KOPT-K1 (cell line): ENCODE measurements at regions not wholly inside any gene's neighbourhood (a gene's known extent, or its start where the extent isn't known, plus 50 kb on each side); places are given as distances from the start of the nearest gene placed in this dataset.
A peak's percentile ranks its signal among the peaks of the same experiment; 100 is the strongest.

Source experiments
- H3K27ac ChIP-seq: fragments of 200-600 bp; sonication (generic); 2 replicates; pipeline ENCODE4 v1.5.1; 2016; ENCODE audit warnings: antibody characterized with exemption, mild to moderate bottlenecking, low read depth, low read length; ENCODE audit not compliant: poor library complexity, severe bottlenecking
- H3K36me3 ChIP-seq: fragments of 200-600 bp; sonication (generic); 2 replicates; pipeline ENCODE4 v1.5.1; 2017; ENCODE audit warnings: antibody characterized with exemption, mild to moderate bottlenecking, low read length, moderate library complexity; ENCODE audit not compliant: insufficient read depth
- H3K9me3 ChIP-seq: fragments of 200-600 bp; sonication (generic); 2 replicates; pipeline ENCODE4 v1.5.1; 2017; ENCODE audit warnings: antibody characterized with exemption, low read length, mild to moderate bottlenecking; ENCODE audit not compliant: insufficient read depth, poor library complexity, severe bottlenecking

GRCh38 chr7:130989101-130989795, 255.2 kb upstream of the KLF14 start:
- Histone ChIP-seq H3K27ac (no peak overlapping the region), H3K9me3 (no peaks in the 10 kb centered on the region), H3K36me3 (no peaks in the 10 kb centered on the region)

- no peaks in the 10 kb centered on the region for H3K36me3 ChIP-seq
- H3K27ac ChIP-seq: no peak overlapping the region
- H3K9me3 ChIP-seq: no peaks in the 10 kb centered on the region
Observed at GRCh38 chr7:130990178-130990832, 256.3 kb upstream of the KLF14 start.

- no peaks in the 10 kb centered on the region for H3K9me3 ChIP-seq
- no peaks in the 10 kb centered on the region for H3K36me3 ChIP-seq
- H3K27ac ChIP-seq: no peak overlapping the region
Observed at GRCh38 chr7:130993671-130994365, 259.8 kb upstream of the KLF14 start.

- no peaks in the 10 kb centered on the region for H3K9me3 ChIP-seq
- H3K36me3 ChIP-seq: no peaks in the 10 kb centered on the region
- no peak overlapping the region for H3K27ac ChIP-seq
Observed at GRCh38 chr7:130994378-130995115, 260.5 kb upstream of the KLF14 start.

GRCh38 chr7:130995252-130996081, 261.5 kb upstream of the KLF14 start:
- Histone ChIP-seq H3K9me3 (no peaks in the 10 kb centered on the region), H3K27ac (no peak overlapping the region), H3K36me3 (no peaks in the 10 kb centered on the region)

- H3K27ac ChIP-seq: peak overlapping the region; percentile 51
- no peaks in the 10 kb centered on the region for H3K36me3 ChIP-seq
- H3K9me3 ChIP-seq: no peaks in the 10 kb centered on the region
Observed at GRCh38 chr7:130996205-130996832, 262.3 kb upstream of the KLF14 start.

GRCh38 chr7:130996833-130997231, 262.8 kb upstream of the KLF14 start:
- no peaks in the 10 kb centered on the region for H3K9me3 ChIP-seq
- no peaks in the 10 kb centered on the region for H3K36me3 ChIP-seq
- H3K27ac ChIP-seq: peak overlapping the region; percentile 51

- Histone ChIP-seq H3K36me3 (no peaks in the 10 kb centered on the region), H3K9me3 (peaks cover 7% of the 10 kb centered on the region), H3K27ac (peak overlapping the region; percentile 23)
Observed at GRCh38 chr7:130998993-130999602, 265.1 kb upstream of the KLF14 start.

- Histone ChIP-seq H3K27ac (no peak overlapping the region), H3K36me3 (no peaks in the 10 kb centered on the region), H3K9me3 (peaks cover 7% of the 10 kb centered on the region)
Observed at GRCh38 chr7:130999926-131000325, 265.9 kb upstream of the KLF14 start.

- Histone ChIP-seq H3K36me3 (no peaks in the 10 kb centered on the region), H3K27ac (no peak overlapping the region), H3K9me3 (peaks cover 7% of the 10 kb centered on the region)
Observed at GRCh38 chr7:131000389-131000788, 266.4 kb upstream of the KLF14 start.

- Histone ChIP-seq H3K36me3 (no peaks in the 10 kb centered on the region), H3K9me3 (peaks cover 7% of the 10 kb centered on the region), H3K27ac (no peak overlapping the region)
Observed at GRCh38 chr7:131000873-131001272, 266.9 kb upstream of the KLF14 start.

- no peak overlapping the region for H3K27ac ChIP-seq
Observed at GRCh38 chr7:131002600-131002999, 268.6 kb upstream of the KLF14 start.

GRCh38 chr7:131003634-131004033, 269.6 kb upstream of the KLF14 start:
- Histone ChIP-seq H3K36me3 (no peaks in the 10 kb centered on the region), H3K9me3 (peaks cover 7% of the 10 kb centered on the region), H3K27ac (no peak overlapping the region)

More at GRCh38 chr7:131002600-131002999, 268.6 kb upstream of the KLF14 start:
- H3K9me3 ChIP-seq: peaks cover 7% of the 10 kb centered on the region
- no peaks in the 10 kb centered on the region for H3K36me3 ChIP-seq

GRCh38 chr7:131004371-131004770, 270.4 kb upstream of the KLF14 start:
- H3K9me3 ChIP-seq: peaks cover 7% of the 10 kb centered on the region
- no peaks in the 10 kb centered on the region for H3K36me3 ChIP-seq
- H3K27ac ChIP-seq: no peak overlapping the region
